HG02623 (cell line): ENCODE measurements at regions not wholly inside any gene's neighbourhood (a gene's known extent, or its start where the extent isn't known, plus 50 kb on each side); places are given as distances from the start of the nearest gene placed in this dataset.
"Not testable (repeated sequence)": the region's sequence is repeated elsewhere in the genome, so short reads cannot be mapped to it uniquely, and the experiment has no call there.

Experiments used
- ATAC-seq: cut with Tn5 transposase; IDR thresholded peaks from one replicate; pipeline ENCODE4 v1.9.1; 2021; ENCODE audit warnings: moderate library complexity; ENCODE audit not compliant: unreplicated experiment

GRCh38 chr7:79965946-79966345 is 168.7 kb upstream of the GNAI1 start:
- no peak for ATAC-seq

GRCh38 chr7:79964463-79964862 is 170.2 kb upstream of the GNAI1 start:
- no peak for ATAC-seq

GRCh38 chr7:79953130-79953529 is 181.5 kb upstream of the GNAI1 start:
- no peak for ATAC-seq

GRCh38 chr7:79952399-79952798 is 182.2 kb upstream of the GNAI1 start:
- no peak for ATAC-seq

- ATAC-seq, result no peak
Observed at GRCh38 chr7:79951415-79951814, 183.2 kb upstream of the GNAI1 start.

- no peak for ATAC-seq
Observed at GRCh38 chr7:79949778-79950177, 184.9 kb upstream of the GNAI1 start.

- ATAC-seq, result no peak
Observed at GRCh38 chr7:79936281-79936983, 198.2 kb upstream of the GNAI1 start.

- ATAC-seq, result no peak
Observed at GRCh38 chr7:79934727-79935126, 199.9 kb upstream of the GNAI1 start.

- ATAC-seq, result no peak
Observed at GRCh38 chr7:79933144-79933543, 201.5 kb upstream of the GNAI1 start.

- ATAC-seq, result no peak
Observed at GRCh38 chr7:79930604-79931003, 204.0 kb upstream of the GNAI1 start.

- ATAC-seq, result no peak
Observed at GRCh38 chr7:79927116-79927515, 207.5 kb upstream of the GNAI1 start.

- ATAC-seq, result no peak
Observed at GRCh38 chr7:79923953-79924352, 210.7 kb upstream of the GNAI1 start.

GRCh38 chr7:79922894-79923293 is 211.7 kb upstream of the GNAI1 start:
- ATAC-seq, result no peak

GRCh38 chr7:79921976-79922375 is 212.7 kb upstream of the GNAI1 start:
- no peak for ATAC-seq

GRCh38 chr7:79918632-79919031 is 216.0 kb upstream of the GNAI1 start:
- not testable (repeated sequence) for ATAC-seq

GRCh38 chr7:79915346-79915745 is 219.3 kb upstream of the GNAI1 start:
- not testable (repeated sequence) for ATAC-seq

GRCh38 chr7:79912213-79912633 is 222.4 kb upstream of the GNAI1 start:
- ATAC-seq, result no peak

- ATAC-seq, result no peak
Observed at GRCh38 chr7:79911420-79911819, 223.2 kb upstream of the GNAI1 start.

- no peak for ATAC-seq
Observed at GRCh38 chr7:79909176-79909575, 225.5 kb upstream of the GNAI1 start.

- ATAC-seq, result no peak
Observed at GRCh38 chr7:79897166-79897565, 237.5 kb upstream of the GNAI1 start.

GRCh38 chr7:79893991-79894390 is 240.6 kb upstream of the GNAI1 start:
- ATAC-seq, result no peak

GRCh38 chr7:79882922-79883321 is 251.7 kb upstream of the GNAI1 start:
- no peak for ATAC-seq

GRCh38 chr7:79880312-79880711 is 254.3 kb upstream of the GNAI1 start:
- no peak for ATAC-seq
